ENCODE measurements at regions not wholly inside any gene's neighbourhood (a gene's known extent, or its start where the extent isn't known, plus 50 kb on each side); places are given as distances from the start of the nearest gene placed in this dataset.
"Not testable (repeated sequence)": the region's sequence is repeated elsewhere in the genome, so short reads cannot be mapped to it uniquely, and the experiment has no call there.

DNA sequence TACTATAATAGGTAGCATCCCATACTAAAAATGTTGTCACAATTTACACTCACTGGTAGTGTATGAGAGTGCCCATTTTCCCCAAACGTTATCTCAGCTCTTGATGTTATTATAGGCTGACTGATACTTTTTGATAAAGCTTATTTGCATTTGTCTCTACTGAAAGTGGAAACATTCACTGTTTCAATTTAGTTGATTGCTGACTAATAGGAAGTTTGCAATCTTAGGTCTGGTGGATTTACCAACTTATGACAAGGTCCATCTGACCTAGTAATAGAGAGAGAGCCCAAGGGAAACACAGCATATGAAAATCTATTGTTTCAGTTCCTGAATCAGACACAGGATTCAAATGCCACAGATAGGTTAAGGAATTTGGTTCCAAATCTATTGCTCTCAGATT lies 97.2 kb upstream of the NBPF9 start:
- not testable (repeated sequence) for H3K4me3 ChIP-seq (ENCODE audit: insufficient read depth, low read length, poor library complexity, severe bottlenecking); H3K9me2 ChIP-seq (replicated peaks; ENCODE audit: insufficient read depth, low read length); H3K9ac ChIP-seq (ENCODE audit: low read length); H4K20me1 ChIP-seq (ENCODE audit: low read depth, low read length); H3K9me3 ChIP-seq (ENCODE audit: insufficient read depth, low read length); H3K27ac ChIP-seq (ENCODE audit: low read depth, low read length); H3K4me2 ChIP-seq (ENCODE audit: low read depth, low read length, poor library complexity, severe bottlenecking); H3K36me3 ChIP-seq (ENCODE audit: low read length); H3F3A ChIP-seq (ENCODE audit: insufficient read depth); H3K27me3 ChIP-seq (ENCODE audit: low read length); H2AFZ ChIP-seq (ENCODE audit: low read depth, low read length, severe bottlenecking); H3K79me2 ChIP-seq (ENCODE audit: insufficient read depth, low read length)

GRCh38 chr1:149202283-149202682 lies 98.9 kb upstream of the NBPF9 start:
- not testable (repeated sequence) for H3K27me3 ChIP-seq (ENCODE audit: low read length); H3K9me2 ChIP-seq (replicated peaks; ENCODE audit: insufficient read depth, low read length); H3K9ac ChIP-seq (ENCODE audit: low read length); H3K4me2 ChIP-seq (ENCODE audit: low read depth, low read length, poor library complexity, severe bottlenecking); H3K9me3 ChIP-seq (ENCODE audit: insufficient read depth, low read length); H3K4me3 ChIP-seq (ENCODE audit: insufficient read depth, low read length, poor library complexity, severe bottlenecking); H3K27ac ChIP-seq (ENCODE audit: low read depth, low read length); H3K79me2 ChIP-seq (ENCODE audit: insufficient read depth, low read length); H4K20me1 ChIP-seq (ENCODE audit: low read depth, low read length); H3K36me3 ChIP-seq (ENCODE audit: low read length); H3F3A ChIP-seq (ENCODE audit: insufficient read depth); H2AFZ ChIP-seq (ENCODE audit: low read depth, low read length, severe bottlenecking)

GRCh38 chr1:149204396-149204795 lies 101.0 kb upstream of the NBPF9 start:
- not testable (repeated sequence) for H3K79me2 ChIP-seq (ENCODE audit: insufficient read depth, low read length); H3F3A ChIP-seq (ENCODE audit: insufficient read depth); H3K27me3 ChIP-seq (ENCODE audit: low read length); H3K9me3 ChIP-seq (ENCODE audit: insufficient read depth, low read length); H3K27ac ChIP-seq (ENCODE audit: low read depth, low read length); H2AFZ ChIP-seq (ENCODE audit: low read depth, low read length, severe bottlenecking); H3K36me3 ChIP-seq (ENCODE audit: low read length); H3K9ac ChIP-seq (ENCODE audit: low read length); H4K20me1 ChIP-seq (ENCODE audit: low read depth, low read length); H3K4me2 ChIP-seq (ENCODE audit: low read depth, low read length, poor library complexity, severe bottlenecking); H3K4me3 ChIP-seq (ENCODE audit: insufficient read depth, low read length, poor library complexity, severe bottlenecking); H3K9me2 ChIP-seq (replicated peaks; ENCODE audit: insufficient read depth, low read length)

GRCh38 chr1:149208836-149209235 lies 105.5 kb upstream of the NBPF9 start:
- not testable (repeated sequence) for H3K36me3 ChIP-seq (ENCODE audit: low read length); H3K9me3 ChIP-seq (ENCODE audit: insufficient read depth, low read length); H3K9me2 ChIP-seq (replicated peaks; ENCODE audit: insufficient read depth, low read length); H4K20me1 ChIP-seq (ENCODE audit: low read depth, low read length); H3F3A ChIP-seq (ENCODE audit: insufficient read depth); H3K4me3 ChIP-seq (ENCODE audit: insufficient read depth, low read length, poor library complexity, severe bottlenecking); H3K9ac ChIP-seq (ENCODE audit: low read length); H3K27ac ChIP-seq (ENCODE audit: low read depth, low read length); H3K4me2 ChIP-seq (ENCODE audit: low read depth, low read length, poor library complexity, severe bottlenecking); H2AFZ ChIP-seq (ENCODE audit: low read depth, low read length, severe bottlenecking); H3K79me2 ChIP-seq (ENCODE audit: insufficient read depth, low read length); H3K27me3 ChIP-seq (ENCODE audit: low read length)

- not testable (repeated sequence) for H3K36me3 ChIP-seq (ENCODE audit: low read length)
These were observed 108.5 kb upstream of the NBPF9 start for GRCh38 chr1:149211757-149212420.

DNA sequence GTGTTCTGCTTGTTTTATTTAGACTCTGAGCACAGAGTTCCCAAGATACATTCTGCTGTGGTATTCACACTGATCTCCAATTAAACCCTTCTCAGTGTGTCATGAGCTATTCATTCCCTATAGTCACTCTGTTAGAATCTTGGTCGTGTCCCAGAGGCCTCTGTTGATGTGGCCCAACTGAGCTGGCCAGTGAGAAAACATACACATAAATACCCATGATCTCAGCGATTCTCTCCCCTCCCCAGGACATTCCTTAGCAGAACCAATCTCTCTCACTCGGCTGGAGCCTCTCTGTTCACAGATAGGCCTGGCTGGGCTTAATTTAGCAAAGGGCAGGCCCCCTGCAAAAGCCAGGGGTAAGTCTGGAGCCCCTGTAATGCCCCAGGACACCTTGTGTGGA lies 109.6 kb upstream of the NBPF9 start:
- H3K36me3 ChIP-seq (ENCODE audit: low read length); H3F3A ChIP-seq (ENCODE audit: insufficient read depth); H3K27ac ChIP-seq (ENCODE audit: low read depth, low read length); H3K4me2 ChIP-seq (ENCODE audit: low read depth, low read length, poor library complexity, severe bottlenecking); H2AFZ ChIP-seq (ENCODE audit: low read depth, low read length, severe bottlenecking); H4K20me1 ChIP-seq (ENCODE audit: low read depth, low read length); H3K9me3 ChIP-seq (ENCODE audit: insufficient read depth, low read length); H3K27me3 ChIP-seq (ENCODE audit: low read length); H3K9ac ChIP-seq (ENCODE audit: low read length); H3K4me3 ChIP-seq (ENCODE audit: insufficient read depth, low read length, poor library complexity, severe bottlenecking); H3K79me2 ChIP-seq (ENCODE audit: insufficient read depth, low read length); H3K9me2 ChIP-seq (replicated peaks; ENCODE audit: insufficient read depth, low read length): not testable (repeated sequence)

More at GRCh38 chr1:149211757-149212420, 108.5 kb upstream of the NBPF9 start:
- H3K27ac ChIP-seq (ENCODE audit: low read depth, low read length); H3K9me2 ChIP-seq (replicated peaks; ENCODE audit: insufficient read depth, low read length); H3K79me2 ChIP-seq (ENCODE audit: insufficient read depth, low read length); H3K9me3 ChIP-seq (ENCODE audit: insufficient read depth, low read length); H3K9ac ChIP-seq (ENCODE audit: low read length); H3K4me2 ChIP-seq (ENCODE audit: low read depth, low read length, poor library complexity, severe bottlenecking); H4K20me1 ChIP-seq (ENCODE audit: low read depth, low read length); H3K27me3 ChIP-seq (ENCODE audit: low read length); H3F3A ChIP-seq (ENCODE audit: insufficient read depth); H3K4me3 ChIP-seq (ENCODE audit: insufficient read depth, low read length, poor library complexity, severe bottlenecking); H2AFZ ChIP-seq (ENCODE audit: low read depth, low read length, severe bottlenecking): not testable (repeated sequence)

DNA sequence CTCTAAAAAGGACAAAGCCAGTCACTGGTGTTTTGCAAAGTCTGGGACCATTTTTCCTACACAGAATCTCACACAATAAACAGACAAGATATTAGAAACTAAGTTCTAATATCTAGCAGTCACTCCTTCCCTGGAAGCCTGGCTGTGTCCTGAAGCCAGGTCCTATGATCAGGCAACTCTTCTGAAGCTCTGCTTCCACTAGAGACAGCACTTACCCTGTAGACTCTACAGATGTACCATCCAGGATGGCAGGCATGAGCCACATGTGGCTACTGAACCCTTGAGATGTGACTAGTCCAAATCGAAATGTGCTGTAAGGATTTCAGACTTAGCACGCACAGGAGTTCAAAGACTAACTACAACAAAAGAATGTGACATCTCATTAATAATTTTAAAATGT lies 110.3 kb upstream of the NBPF9 start:
- not testable (repeated sequence) for H3K9me2 ChIP-seq (replicated peaks; ENCODE audit: insufficient read depth, low read length); H3K79me2 ChIP-seq (ENCODE audit: insufficient read depth, low read length); H3K36me3 ChIP-seq (ENCODE audit: low read length); H3K4me3 ChIP-seq (ENCODE audit: insufficient read depth, low read length, poor library complexity, severe bottlenecking); H3K27ac ChIP-seq (ENCODE audit: low read depth, low read length); H3K27me3 ChIP-seq (ENCODE audit: low read length); H2AFZ ChIP-seq (ENCODE audit: low read depth, low read length, severe bottlenecking); H3K4me2 ChIP-seq (ENCODE audit: low read depth, low read length, poor library complexity, severe bottlenecking); H4K20me1 ChIP-seq (ENCODE audit: low read depth, low read length); H3K9ac ChIP-seq (ENCODE audit: low read length); H3F3A ChIP-seq (ENCODE audit: insufficient read depth); H3K9me3 ChIP-seq (ENCODE audit: insufficient read depth, low read length)

GRCh38 chr1:149218080-149218988 lies 115.0 kb upstream of the NBPF9 start:
- not testable (repeated sequence) for H3K27me3 ChIP-seq (ENCODE audit: low read length); H3K9ac ChIP-seq (ENCODE audit: low read length); H3F3A ChIP-seq (ENCODE audit: insufficient read depth); H3K27ac ChIP-seq (ENCODE audit: low read depth, low read length); H3K4me3 ChIP-seq (ENCODE audit: insufficient read depth, low read length, poor library complexity, severe bottlenecking); H3K79me2 ChIP-seq (ENCODE audit: insufficient read depth, low read length); H2AFZ ChIP-seq (ENCODE audit: low read depth, low read length, severe bottlenecking); H3K36me3 ChIP-seq (ENCODE audit: low read length); H4K20me1 ChIP-seq (ENCODE audit: low read depth, low read length); H3K9me3 ChIP-seq (ENCODE audit: insufficient read depth, low read length); H3K9me2 ChIP-seq (replicated peaks; ENCODE audit: insufficient read depth, low read length); H3K4me2 ChIP-seq (ENCODE audit: low read depth, low read length, poor library complexity, severe bottlenecking)
